H9 (cell line): ENCODE measurements at regions not wholly inside any gene's neighbourhood (a gene's known extent, or its start where the extent isn't known, plus 50 kb on each side); places are given as distances from the start of the nearest gene placed in this dataset.

ENCODE experiments used
- DNase-seq: peaks from one replicate; pipeline ENCODE4 v3.0.0-alpha.2; 2017
- H2AFZ ChIP-seq: one replicate; pipeline ENCODE4 v1.6.1; 2013; ENCODE audit warnings: mild to moderate bottlenecking, low read length, control low read depth, moderate library complexity
- H2AK5ac ChIP-seq: 2 replicates; pipeline ENCODE4 v1.6.1; 2013; ENCODE audit warnings: low read length, control low read depth, mixed read lengths; ENCODE audit not compliant: insufficient read length
- H2BK120ac ChIP-seq: one replicate; pipeline ENCODE4 v1.6.1; 2013; ENCODE audit warnings: low read depth, mild to moderate bottlenecking, low read length, control low read depth, inconsistent platforms; ENCODE audit not compliant: poor library complexity, severe bottlenecking
- H2BK12ac ChIP-seq: 2 replicates; pipeline ENCODE4 v1.6.1; 2013; ENCODE audit warnings: low read length, control low read depth, mixed read lengths, low read depth; ENCODE audit not compliant: insufficient read length
- H2BK15ac ChIP-seq: 2 replicates; pipeline ENCODE4 v1.6.1; 2013; ENCODE audit warnings: low read depth, low read length, control low read depth
- H2BK20ac ChIP-seq: one replicate; pipeline ENCODE4 v1.6.1; 2013; ENCODE audit warnings: low read depth, mild to moderate bottlenecking, low read length, control low read depth, inconsistent platforms; ENCODE audit not compliant: poor library complexity, severe bottlenecking
- H2BK5ac ChIP-seq: 2 replicates; pipeline ENCODE4 v1.6.1; 2013; ENCODE audit warnings: low read length, control low read depth, mixed read lengths; ENCODE audit not compliant: insufficient read length
- H3K14ac ChIP-seq: 2 replicates; pipeline ENCODE4 v1.6.1; 2013; ENCODE audit warnings: low read length, control low read depth; ENCODE audit not compliant: insufficient read depth
- H3K18ac ChIP-seq: 2 replicates; pipeline ENCODE4 v1.6.1; 2013; ENCODE audit warnings: low read depth, mild to moderate bottlenecking, mixed read lengths, low read length, control low read depth; ENCODE audit not compliant: insufficient read length
- H3K23ac ChIP-seq: 2 replicates; pipeline ENCODE4 v1.6.1; 2013; ENCODE audit warnings: low read length, control low read depth, mixed read lengths, low read depth; ENCODE audit not compliant: insufficient read length
- H3K23me2 ChIP-seq: 2 replicates; pipeline ENCODE4 v1.6.1; 2013; ENCODE audit warnings: low read depth, mild to moderate bottlenecking, mixed read lengths, low read length, control low read depth; ENCODE audit not compliant: insufficient read length, poor library complexity, severe bottlenecking
- H3K27ac ChIP-seq: 2 replicates; pipeline ENCODE4 v1.5.1; 2013; ENCODE audit warnings: low read length, control low read depth, mixed read lengths, low read depth; ENCODE audit not compliant: insufficient read length
- H3K27me3 ChIP-seq: 2 replicates; pipeline ENCODE4 v1.6.1; 2013; ENCODE audit warnings: low read length, control low read depth, inconsistent platforms; ENCODE audit not compliant: insufficient read depth
- H3K4ac ChIP-seq: 2 replicates; pipeline ENCODE4 v1.6.1; 2013; ENCODE audit warnings: low read depth, mild to moderate bottlenecking, control low read depth, inconsistent platforms, low read length, moderate library complexity
- H3K4me1 ChIP-seq: 2 replicates; pipeline ENCODE4 v1.6.1; 2013; ENCODE audit warnings: low read length, control low read depth, inconsistent platforms; ENCODE audit not compliant: insufficient read depth
- H3K4me2 ChIP-seq: 2 replicates; pipeline ENCODE4 v1.6.1; 2013; ENCODE audit warnings: low read length, control low read depth, mixed read lengths; ENCODE audit not compliant: insufficient read length, insufficient read depth
- H3K56ac ChIP-seq: 2 replicates; pipeline ENCODE4 v1.6.1; 2013; ENCODE audit warnings: low read depth, mild to moderate bottlenecking, mixed read lengths, low read length, control low read depth; ENCODE audit not compliant: insufficient read length
- H3K79me1 ChIP-seq: 2 replicates; pipeline ENCODE4 v1.6.1; 2013; ENCODE audit warnings: low read depth, mild to moderate bottlenecking, moderate library complexity, low read length, control low read depth, inconsistent platforms; ENCODE audit not compliant: insufficient read depth, poor library complexity, severe bottlenecking
- H3K79me2 ChIP-seq: 2 replicates; pipeline ENCODE4 v1.6.1; 2013; ENCODE audit warnings: low read length, control low read depth, inconsistent platforms; ENCODE audit not compliant: insufficient read depth
- H3K9ac ChIP-seq: 2 replicates; pipeline ENCODE4 v1.6.1; 2013; ENCODE audit warnings: low read length, control low read depth, mixed read lengths; ENCODE audit not compliant: insufficient read length; ENCODE audit errors: extremely low read depth
- H3K9me3 ChIP-seq: one replicate; pipeline ENCODE4 v1.6.1; 2013; ENCODE audit warnings: low read depth, low read length, inconsistent platforms; ENCODE audit not compliant: control insufficient read depth
- H3T11ph ChIP-seq: one replicate; pipeline ENCODE4 v1.6.1; 2013; ENCODE audit warnings: mild to moderate bottlenecking, low read length, control low read depth, inconsistent platforms
- H4K20me1 ChIP-seq: one replicate; pipeline ENCODE4 v1.6.1; 2013; ENCODE audit not compliant: control insufficient read depth, insufficient read length, insufficient read depth
- H4K5ac ChIP-seq: 2 replicates; pipeline ENCODE4 v1.6.1; 2013; ENCODE audit warnings: low read depth, mild to moderate bottlenecking, mixed read lengths, low read length, control low read depth; ENCODE audit not compliant: insufficient read length
- H4K8ac ChIP-seq: replicated peaks from 2 replicates; pipeline ENCODE4 v1.6.1; 2013; ENCODE audit warnings: low read length, control low read depth, mixed read lengths, low read depth; ENCODE audit not compliant: insufficient read length
- H4K91ac ChIP-seq: 2 replicates; pipeline ENCODE4 v1.6.1; 2013; ENCODE audit warnings: low read depth, mild to moderate bottlenecking, moderate library complexity, mixed read lengths, low read length, control low read depth; ENCODE audit not compliant: insufficient read length
- H3K27ac Mint-ChIP-seq, 3 experiments: 2 replicates in 2 of 3; 3 replicates in 1 of 3; pipeline ENCODE4 v1.8.0; 2020 to 2021; ENCODE audit warnings: mixed read lengths in 3 of 3, mild to moderate bottlenecking in 1 of 3, moderate library complexity in 1 of 3
- H3K27me3 Mint-ChIP-seq: 2 replicates; pipeline ENCODE4 v1.8.0; 2021; ENCODE audit warnings: low read depth, mild to moderate bottlenecking, moderate library complexity, mixed read lengths
- H3K36me3 Mint-ChIP-seq, 3 experiments: 2 replicates in 2 of 3; 3 replicates in 1 of 3; pipeline ENCODE4 v1.8.0; 2020 to 2021; ENCODE audit warnings: low read depth in 3 of 3, mixed read lengths in 3 of 3; ENCODE audit not compliant: insufficient read depth in 1 of 3
- H3K4me1 Mint-ChIP-seq, 2 experiments: 2 replicates each; pipeline ENCODE4 v1.8.0; 2020; ENCODE audit warnings: mixed read lengths in 2 of 2
- H3K4me3 Mint-ChIP-seq, 2 experiments: 2 replicates in 1 of 2; 3 replicates in 1 of 2; pipeline ENCODE4 v1.8.0; 2020 to 2021; ENCODE audit warnings: mild to moderate bottlenecking in 2 of 2, mixed read lengths in 2 of 2, moderate library complexity in 1 of 2
- H3K9me3 Mint-ChIP-seq, 2 experiments: 2 replicates in 1 of 2; 3 replicates in 1 of 2; pipeline ENCODE4 v1.8.0; 2020; ENCODE audit warnings: mild to moderate bottlenecking in 2 of 2, mixed read lengths in 2 of 2, moderate library complexity in 1 of 2
- CTCF ChIP-seq: fragments of 200-600 bp; sonication (generic); conservative IDR thresholded peaks from 3 replicates; pipeline ENCODE4 v1.8.0; 2021; ENCODE audit warnings: antibody characterized with exemption, mild to moderate bottlenecking
- WGBS: extraction: QIAGEN DNeasy Blood & Tissue Kit; methylation state at CpG from one replicate; pipeline ENCODE4 v1.1.7; 2013; ENCODE audit warnings: missing lambda C conversion rate, low lambda C conversion rate, mixed read lengths; ENCODE audit not compliant: insufficient read length; ENCODE audit errors: extremely low coverage; 5-methylcytosine and 5-hydroxymethylcytosine counted together

- Mint-ChIP-seq H3K4me1 (no peaks in the 10 kb centered on the region), H3K27me3 (no peaks in the 10 kb centered on the region), H3K4me3 (no peak overlapping the region), H3K27ac (no peak overlapping the region), H3K36me3 (no peaks in the 10 kb centered on the region), H3K9me3 (no peaks in the 10 kb centered on the region)
- no peaks in the 10 kb centered on the region for H3K27me3 ChIP-seq
- no peak overlapping the region for H3K4me2 ChIP-seq
- TF ChIP-seq CTCF = no peak
- no peaks in the 10 kb centered on the region for H3K79me1 ChIP-seq
- no peak overlapping the region for H3K27ac ChIP-seq
- H3T11ph ChIP-seq = no peak overlapping the region
- no peaks in the 10 kb centered on the region for H3K4me1 ChIP-seq
- H3K18ac ChIP-seq = no peak overlapping the region
- H4K91ac ChIP-seq = no peak overlapping the region
- no peak overlapping the region for H3K56ac ChIP-seq
- H2AFZ ChIP-seq = no peak overlapping the region
- H4K8ac ChIP-seq = no peak overlapping the region
- no peak overlapping the region for H2BK20ac ChIP-seq
- WGBS = no CpG with 5 or more reads among the region's 4 CpGs
- H3K79me2 ChIP-seq = no peaks in the 10 kb centered on the region
- H3K9ac ChIP-seq = no peak overlapping the region
- H2BK15ac ChIP-seq = no peak overlapping the region
- H2BK12ac ChIP-seq = no peak overlapping the region
- no peak for DNase-seq
- no peaks in the 10 kb centered on the region for H3K23me2 ChIP-seq
- no peaks in the 10 kb centered on the region for H4K20me1 ChIP-seq
- no peak overlapping the region for H2AK5ac ChIP-seq
- no peak overlapping the region for H3K4ac ChIP-seq
- no peaks in the 10 kb centered on the region for H3K9me3 ChIP-seq
- H2BK5ac ChIP-seq = no peak overlapping the region
- no peak overlapping the region for H3K14ac ChIP-seq
- no peak overlapping the region for H2BK120ac ChIP-seq
- H4K5ac ChIP-seq = no peak overlapping the region
- no peak overlapping the region for H3K23ac ChIP-seq
Observed at GRCh38 chr2:58895857-58896256, 654.7 kb upstream of the FANCL start.
